ENCODE measurements at regions not wholly inside any gene's neighbourhood (a gene's known extent, or its start where the extent isn't known, plus 50 kb on each side); places are given as distances from the start of the nearest gene placed in this dataset.

GRCh38 chr7:125467996-125468854 is 538.6 kb upstream of the POT1 start:
- TF ChIP-seq, protein P1, sequence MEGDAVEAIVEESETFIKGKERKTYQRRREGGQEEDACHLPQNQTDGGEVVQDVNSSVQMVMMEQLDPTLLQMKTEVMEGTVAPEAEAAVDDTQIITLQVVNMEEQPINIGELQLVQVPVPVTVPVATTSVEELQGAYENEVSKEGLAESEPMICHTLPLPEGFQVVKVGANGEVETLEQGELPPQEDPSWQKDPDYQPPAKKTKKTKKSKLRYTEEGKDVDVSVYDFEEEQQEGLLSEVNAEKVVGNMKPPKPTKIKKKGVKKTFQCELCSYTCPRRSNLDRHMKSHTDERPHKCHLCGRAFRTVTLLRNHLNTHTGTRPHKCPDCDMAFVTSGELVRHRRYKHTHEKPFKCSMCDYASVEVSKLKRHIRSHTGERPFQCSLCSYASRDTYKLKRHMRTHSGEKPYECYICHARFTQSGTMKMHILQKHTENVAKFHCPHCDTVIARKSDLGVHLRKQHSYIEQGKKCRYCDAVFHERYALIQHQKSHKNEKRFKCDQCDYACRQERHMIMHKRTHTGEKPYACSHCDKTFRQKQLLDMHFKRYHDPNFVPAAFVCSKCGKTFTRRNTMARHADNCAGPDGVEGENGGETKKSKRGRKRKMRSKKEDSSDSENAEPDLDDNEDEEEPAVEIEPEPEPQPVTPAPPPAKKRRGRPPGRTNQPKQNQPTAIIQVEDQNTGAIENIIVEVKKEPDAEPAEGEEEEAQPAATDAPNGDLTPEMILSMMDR (IDR thresholded peaks at IDR 0.05) = no peak
- TF ChIP-seq POLR2AphosphoS5 (IDR thresholded peaks at IDR 0.05) (no peak), POLR2A (IDR thresholded peaks at IDR 0.05) (no peak)

Measured in prostate gland (tissue), 2 donors.